ENCODE measurements at regions not wholly inside any gene's neighbourhood (a gene's known extent, or its start where the extent isn't known, plus 50 kb on each side); places are given as distances from the start of the nearest gene placed in this dataset.

GRCh38 chr2:118177318-118177717 lies 89.0 kb downstream of the INSIG2 start:
- no peak overlapping the region for H3K4me2 ChIP-seq
- no peak overlapping the region for H3K27ac ChIP-seq
- H3K4me3 ChIP-seq = no peak overlapping the region
- ChIA-PET CTCF (interaction anchor here (1.0 to 1.9 kb wide), 4 partner anchors 11 to 678 kb away, joined by 3 to 8 read pairs (median 4); no protein-coding TSS in a partner anchor), POLR2A (no interaction called here)
- DNase-seq (ENCODE audit: low read depth in 1 of 2, low spot score in 1 of 2) (no peak), FAIRE-seq (no peak), ATAC-seq (no peak)
- no peaks in the 10 kb centered on the region for H3K9me3 ChIP-seq
- no peak for TF ChIP-seq ESRRA (IDR thresholded peaks at IDR 0.05; ENCODE audit: borderline replicate concordance, low read length)
- TF ChIP-seq RNF2 (IDR thresholded peaks at IDR 0.05; ENCODE audit: borderline replicate concordance, low read depth) = no peak
- WGBS (ENCODE audit: missing lambda C conversion rate) = 21% methylated on average over 3 of the region's 3 CpGs
- no peaks in the 10 kb centered on the region; the same call in 2 of the 3 replicates for H3K4me1 ChIP-seq

GRCh38 chr2:118176601-118177000 lies 88.3 kb downstream of the INSIG2 start:
- DNase-seq (ENCODE audit: low read depth in 1 of 2, low spot score in 1 of 2) = no peak

GRCh38 chr2:118171546-118171945 lies 83.3 kb downstream of the INSIG2 start:
- no peak overlapping the region for H3K4me2 ChIP-seq
- no peaks in the 10 kb centered on the region; the same call in 2 of the 3 replicates for H3K9me3 ChIP-seq
- DNase-seq (ENCODE audit: low read depth in 1 of 2, low spot score in 1 of 2) (no peak), FAIRE-seq (no peak), ATAC-seq (no peak)
- ChIA-PET CTCF (interaction anchor here (0.6 kb wide), 1 partner anchor 1802 kb away, joined by 4 read pairs; no protein-coding TSS in a partner anchor), POLR2A (no interaction called here)
- H3K4me1 ChIP-seq = no peaks in the 10 kb centered on the region
- no peak overlapping the region for H3K4me3 ChIP-seq
- H3K27ac ChIP-seq = no peak overlapping the region
- 50% methylated on average over 2 of the region's 2 CpGs for WGBS (ENCODE audit: missing lambda C conversion rate)
- TF ChIP-seq ZFP36 (IDR thresholded peaks at IDR 0.05; ENCODE audit: borderline replicate concordance, partially characterized antibody) (no peak), ELK1 (IDR thresholded peaks at IDR 0.05; ENCODE audit: low read depth, low read length) (no peak), RCOR1 (IDR thresholded peaks at IDR 0.05; ENCODE audit: low read depth, low read length) (no peak), EP300 (IDR thresholded peaks at IDR 0.05) (no peak), KDM5A (IDR thresholded peaks at IDR 0.05) (no peak), SREBF2 (IDR thresholded peaks at IDR 0.05) (no peak), NPAS2 (CRISPR knock-in tag; IDR thresholded peaks at IDR 0.05; ENCODE audit: borderline replicate concordance) (no peak), MAX (IDR thresholded peaks at IDR 0.05) (no peak), HOXA7 (CRISPR knock-in tag; IDR thresholded peaks at IDR 0.05) (no peak), USF2 (IDR thresholded peaks at IDR 0.05) (no peak), HEYL (CRISPR knock-in tag; IDR thresholded peaks at IDR 0.05) (no peak), ZNF302 (CRISPR knock-in tag; IDR thresholded peaks at IDR 0.05) (no peak), NFE2L2 (conservative IDR thresholded peaks at IDR 0.05; ENCODE audit: low read length) (no peak), CHD4 (IDR thresholded peaks at IDR 0.05; ENCODE audit: borderline replicate concordance) (no peak), CEBPB (IDR thresholded peaks at IDR 0.05) (no peak), BHLHE40 (IDR thresholded peaks at IDR 0.05; ENCODE audit: low read depth, low read length) (no peak)

More at GRCh38 chr2:118176601-118177000, 88.3 kb downstream of the INSIG2 start:
- no peak overlapping the region for H3K4me2 ChIP-seq
- ATAC-seq (no peak), FAIRE-seq (no peak)
- H3K4me3 ChIP-seq = no peak overlapping the region
- TF ChIP-seq USF2 (IDR thresholded peaks at IDR 0.05) (no peak), ELK1 (IDR thresholded peaks at IDR 0.05; ENCODE audit: low read depth, low read length) (no peak), EHF (CRISPR knock-in tag; IDR thresholded peaks at IDR 0.05) (no peak), POLR2AphosphoS2 (conservative IDR thresholded peaks at IDR 0.05; ENCODE audit: low read length) (no peak), MAX (IDR thresholded peaks at IDR 0.05) (no peak), E2F6 (IDR thresholded peaks at IDR 0.05; ENCODE audit: borderline replicate concordance, low read depth) (no peak), RARB (CRISPR knock-in tag; IDR thresholded peaks at IDR 0.05) (no peak), CEBPB (IDR thresholded peaks at IDR 0.05) (no peak), ZSCAN20 (CRISPR knock-in tag; IDR thresholded peaks at IDR 0.05) (no peak), HEYL (CRISPR knock-in tag; IDR thresholded peaks at IDR 0.05) (no peak), EHMT2 (IDR thresholded peaks at IDR 0.05; ENCODE audit: low read depth) (no peak), RCOR1 (IDR thresholded peaks at IDR 0.05; ENCODE audit: low read depth, low read length) (no peak), RAD21 (conservative IDR thresholded peaks at IDR 0.05 in 1 of 2, IDR thresholded peaks at IDR 0.05 in 1 of 2) (no peak), CHD2 (IDR thresholded peaks at IDR 0.05; ENCODE audit: low read length, partially characterized antibody) (no peak), NPAS2 (CRISPR knock-in tag; IDR thresholded peaks at IDR 0.05; ENCODE audit: borderline replicate concordance) (no peak), MYC (IDR thresholded peaks at IDR 0.05; ENCODE audit: borderline replicate concordance, low read length) (no peak), HOXB5 (CRISPR knock-in tag; IDR thresholded peaks at IDR 0.05) (no peak), GATA3 (IDR thresholded peaks at IDR 0.05; ENCODE audit: borderline replicate concordance) (no peak), HDAC2 (IDR thresholded peaks at IDR 0.05) (no peak)
- ChIA-PET POLR2A (no interaction called here), CTCF (interaction anchor here (1.0 to 1.9 kb wide), 4 partner anchors 10 to 679 kb away, joined by 3 to 8 read pairs (median 4); no protein-coding TSS in a partner anchor)
- 94% methylated on average over 3 of the region's 3 CpGs for WGBS (ENCODE audit: missing lambda C conversion rate)
- no peak overlapping the region for H3K27ac ChIP-seq
- no peaks in the 10 kb centered on the region; the same call in 2 of the 3 replicates for H3K4me1 ChIP-seq
- H3K9me3 ChIP-seq = no peaks in the 10 kb centered on the region
